Osteocyte (in vitro differentiated cells): ENCODE measurements at regions not wholly inside any gene's neighbourhood (a gene's known extent, or its start where the extent isn't known, plus 50 kb on each side); places are given as distances from the start of the nearest gene placed in this dataset.

Source experiments
- DNase-seq: peaks from one replicate; pipeline ENCODE4 v3.0.0; 2021; ENCODE audit warnings: mixed read lengths; ENCODE audit not compliant: unreplicated experiment; ENCODE audit errors: extremely low spot score
- H3K27ac Mint-ChIP-seq: one replicate; pipeline ENCODE4 v1.8.0; 2021; ENCODE audit warnings: mild to moderate bottlenecking, mixed read lengths; ENCODE audit not compliant: unreplicated experiment
- H3K27me3 Mint-ChIP-seq: one replicate; pipeline ENCODE4 v1.8.0; 2021; ENCODE audit warnings: mixed read lengths; ENCODE audit not compliant: unreplicated experiment
- H3K36me3 Mint-ChIP-seq: one replicate; pipeline ENCODE4 v1.8.0; 2021; ENCODE audit warnings: mixed read lengths; ENCODE audit not compliant: unreplicated experiment
- H3K4me1 Mint-ChIP-seq: one replicate; pipeline ENCODE4 v1.8.0; 2021; ENCODE audit warnings: mixed read lengths; ENCODE audit not compliant: unreplicated experiment
- H3K4me3 Mint-ChIP-seq: one replicate; pipeline ENCODE4 v1.8.0; 2021; ENCODE audit warnings: mild to moderate bottlenecking, moderate library complexity, mixed read lengths; ENCODE audit not compliant: unreplicated experiment
- H3K9me3 Mint-ChIP-seq: one replicate; pipeline ENCODE4 v1.8.0; 2021; ENCODE audit warnings: mixed read lengths; ENCODE audit not compliant: unreplicated experiment
- CTCF ChIP-seq: fragments of 200-600 bp; sonication (generic); IDR thresholded peaks from 2 replicates; pipeline ENCODE4 v1.5.0; 2021; ENCODE audit warnings: antibody characterized with exemption, mild to moderate bottlenecking, moderate library complexity

GRCh38 chr10:36129051-36129450 lies 487.0 kb upstream of the FZD8 start:
- no peaks in the 10 kb centered on the region for H3K36me3 Mint-ChIP-seq
- no peaks in the 10 kb centered on the region for H3K9me3 Mint-ChIP-seq
- no peak overlapping the region for H3K4me3 Mint-ChIP-seq
- H3K27ac Mint-ChIP-seq = no peak overlapping the region
- no peak for TF ChIP-seq CTCF
- peaks cover 3% of the 10 kb centered on the region for H3K4me1 Mint-ChIP-seq
- no peaks in the 10 kb centered on the region for H3K27me3 Mint-ChIP-seq
- DNase-seq = no peak

DNA sequence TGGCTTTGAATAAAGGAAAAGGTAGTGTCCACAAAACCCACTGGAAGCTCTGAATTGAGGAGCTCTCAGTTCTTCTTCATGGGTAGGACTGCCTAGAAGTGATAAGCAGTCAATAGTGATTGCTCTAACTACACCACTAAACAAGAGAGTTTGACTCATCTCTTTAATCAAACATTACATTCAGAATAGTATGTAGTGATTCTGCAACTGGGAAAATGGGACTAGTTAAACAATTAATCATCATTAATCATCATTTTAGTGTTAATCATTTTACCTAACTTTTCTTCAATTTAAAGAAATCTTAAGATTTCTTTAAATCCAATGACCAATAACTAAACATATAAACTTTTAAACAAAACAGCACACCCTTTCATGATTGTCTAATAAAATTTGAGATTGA lies 484.0 kb upstream of the FZD8 start:
- no peaks in the 10 kb centered on the region for H3K9me3 Mint-ChIP-seq
- no peaks in the 10 kb centered on the region for H3K36me3 Mint-ChIP-seq
- H3K27ac Mint-ChIP-seq = no peak overlapping the region
- no peak for TF ChIP-seq CTCF
- peaks cover 3% of the 10 kb centered on the region for H3K4me1 Mint-ChIP-seq
- H3K4me3 Mint-ChIP-seq = no peak overlapping the region
- H3K27me3 Mint-ChIP-seq = no peaks in the 10 kb centered on the region
- no peak for DNase-seq

GRCh38 chr10:36119455-36119854 lies 477.4 kb upstream of the FZD8 start:
- no peak overlapping the region for H3K4me3 Mint-ChIP-seq
- H3K36me3 Mint-ChIP-seq = no peaks in the 10 kb centered on the region
- H3K4me1 Mint-ChIP-seq = peaks cover 7% of the 10 kb centered on the region
- no peaks in the 10 kb centered on the region for H3K27me3 Mint-ChIP-seq
- no peaks in the 10 kb centered on the region for H3K9me3 Mint-ChIP-seq
- no peak overlapping the region for H3K27ac Mint-ChIP-seq
- no peak for TF ChIP-seq CTCF
- DNase-seq = no peak

- Mint-ChIP-seq H3K36me3 (no peaks in the 10 kb centered on the region), H3K27me3 (no peaks in the 10 kb centered on the region), H3K9me3 (no peaks in the 10 kb centered on the region), H3K4me3 (no peak overlapping the region), H3K4me1 (peaks cover 10% of the 10 kb centered on the region), H3K27ac (no peak overlapping the region)
- no peak for TF ChIP-seq CTCF
- DNase-seq = no peak
Measured at GRCh38 chr10:36118314-36118713, 476.2 kb upstream of the FZD8 start.

GRCh38 chr10:36117890-36118289 lies 475.8 kb upstream of the FZD8 start:
- DNase-seq = no peak
- Mint-ChIP-seq H3K4me1 (peaks cover 10% of the 10 kb centered on the region), H3K27ac (no peak overlapping the region), H3K36me3 (no peaks in the 10 kb centered on the region), H3K9me3 (no peaks in the 10 kb centered on the region), H3K4me3 (no peak overlapping the region), H3K27me3 (no peaks in the 10 kb centered on the region)
- TF ChIP-seq CTCF = no peak
